ENCODE measurements at regions not wholly inside any gene's neighbourhood (a gene's known extent, or its start where the extent isn't known, plus 50 kb on each side); places are given as distances from the start of the nearest gene placed in this dataset.

DNA sequence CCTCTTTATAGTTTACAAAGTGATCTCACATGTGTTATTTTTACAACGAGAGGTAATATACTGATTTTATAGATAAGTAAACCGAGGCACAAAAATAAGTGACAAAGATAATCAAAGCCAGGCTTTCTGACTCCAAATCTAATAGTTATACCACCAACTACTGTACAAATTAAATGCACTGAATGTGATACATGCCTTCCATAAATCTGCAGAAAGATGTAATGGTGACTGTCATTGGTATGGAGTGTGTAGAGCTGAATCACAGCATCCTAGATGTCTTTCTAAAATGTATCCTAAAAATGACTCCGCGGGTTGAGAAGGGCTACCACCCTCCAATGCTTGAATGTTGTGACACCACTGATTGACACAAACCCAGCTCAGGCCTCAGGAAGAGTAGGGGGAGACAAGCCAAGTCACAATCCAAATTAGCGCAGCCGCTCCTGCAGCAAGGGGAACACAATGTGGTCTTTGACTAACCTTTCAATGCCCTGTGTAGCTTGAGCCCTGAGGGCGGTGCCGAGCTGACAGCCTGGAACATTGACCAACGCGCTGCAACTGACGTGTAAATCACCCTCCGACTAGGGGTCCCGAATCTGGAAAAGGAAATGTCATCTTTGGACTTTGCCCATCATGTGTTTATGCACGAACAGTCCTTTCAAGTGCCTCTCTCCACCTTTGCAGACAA is 136.8 kb downstream of the OLIG3 start:
- ATAC-seq (peak; percentile 54), DNase-seq (ENCODE audit: low spot score) (peak; percentile 54)

DNA sequence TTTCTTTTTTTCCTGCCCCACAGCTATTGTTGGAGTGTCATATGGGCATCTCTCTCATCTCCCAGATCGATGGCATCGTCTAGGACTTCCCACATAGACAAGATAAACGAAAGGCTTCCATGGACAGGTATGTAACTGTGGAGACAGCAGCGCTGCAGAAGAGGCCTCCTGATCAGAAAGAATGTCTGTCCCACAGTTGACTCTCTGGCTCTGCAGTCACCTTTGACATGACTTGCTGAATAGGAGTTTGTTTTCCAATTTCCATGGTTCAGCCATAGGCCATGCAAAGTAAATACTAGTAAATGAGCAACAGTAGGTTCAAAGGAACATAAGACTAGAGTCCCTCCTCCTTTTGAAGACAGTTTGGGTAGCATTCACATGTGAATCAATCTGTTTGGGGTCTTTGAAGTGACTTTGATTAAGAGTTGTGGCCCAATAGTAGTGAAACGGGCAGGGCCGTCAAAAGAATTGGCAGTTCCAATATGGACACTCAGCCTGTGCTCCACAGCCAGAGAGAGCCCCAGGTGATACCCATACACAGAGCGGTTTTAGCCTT is 134.7 kb upstream of the IFNGR1 start:
- peak; percentile 76 for ATAC-seq

DNA sequence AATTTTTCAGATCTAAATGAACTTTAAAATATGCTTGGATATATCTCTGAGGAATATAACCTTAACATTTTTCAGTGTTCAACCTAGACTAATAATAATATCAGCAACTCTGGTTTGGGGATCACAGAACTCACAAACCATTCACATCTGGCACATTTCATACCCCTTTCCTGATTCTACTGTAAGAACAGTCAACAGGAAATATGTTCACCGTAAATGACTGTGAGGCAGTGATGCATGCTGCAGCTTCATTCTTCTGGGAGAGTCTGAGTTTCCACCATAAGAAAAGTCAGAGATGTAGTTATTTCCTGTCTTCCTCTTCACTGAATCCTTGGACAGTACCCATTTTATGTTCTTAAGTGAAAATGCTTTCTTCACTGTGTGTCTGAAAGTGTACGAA is 134.2 kb upstream of the IFNGR1 start:
- DNase-seq (ENCODE audit: low spot score) = no peak
- ATAC-seq = no peak

More for the DNA sequence above, 134.7 kb upstream of the IFNGR1 start:
- DNase-seq (ENCODE audit: low spot score) = peak; percentile 58

DNA sequence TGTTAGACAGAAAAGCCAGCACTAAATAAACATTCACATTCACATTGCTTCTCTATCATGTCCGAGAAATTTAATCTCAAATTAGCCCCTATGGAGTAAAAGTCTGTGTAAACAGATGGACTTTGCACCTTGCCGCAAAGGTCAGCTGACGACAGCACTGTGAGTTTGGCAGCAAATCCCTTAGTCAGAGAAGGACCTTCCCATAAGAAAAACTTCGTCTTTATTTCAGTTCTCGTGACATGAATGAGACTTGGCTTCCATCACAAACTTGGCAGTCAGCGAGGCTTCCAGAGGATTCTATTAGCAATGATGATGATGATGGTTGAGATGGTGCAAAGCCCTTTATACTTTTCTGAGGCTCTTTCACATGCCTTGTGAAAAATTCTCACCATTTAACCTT is 133.7 kb upstream of the IFNGR1 start:
- peak; percentile 45 for ATAC-seq
- DNase-seq (ENCODE audit: low spot score) = peak; percentile 88

DNA sequence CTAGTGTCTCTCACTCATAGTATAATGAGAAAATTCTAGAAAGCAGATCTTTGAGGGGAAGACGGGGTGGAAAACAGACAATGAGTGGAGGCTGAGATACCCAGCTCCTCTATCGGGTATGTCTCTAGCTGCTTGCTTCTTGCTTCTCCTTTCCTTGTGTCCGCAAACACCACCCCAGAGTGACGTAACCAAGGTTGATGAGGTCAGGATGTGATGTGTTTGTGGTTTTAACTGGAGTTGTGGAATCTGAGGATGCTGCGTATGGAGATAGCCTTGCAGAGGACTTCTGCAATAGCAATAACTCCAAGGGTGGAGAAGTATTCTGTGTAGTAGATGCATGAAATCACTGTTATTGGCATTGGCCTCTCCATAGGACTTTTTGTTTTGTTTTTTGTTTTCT is 132.7 kb upstream of the IFNGR1 start:
- ATAC-seq = no peak
- no peak for DNase-seq (ENCODE audit: low spot score)

DNA sequence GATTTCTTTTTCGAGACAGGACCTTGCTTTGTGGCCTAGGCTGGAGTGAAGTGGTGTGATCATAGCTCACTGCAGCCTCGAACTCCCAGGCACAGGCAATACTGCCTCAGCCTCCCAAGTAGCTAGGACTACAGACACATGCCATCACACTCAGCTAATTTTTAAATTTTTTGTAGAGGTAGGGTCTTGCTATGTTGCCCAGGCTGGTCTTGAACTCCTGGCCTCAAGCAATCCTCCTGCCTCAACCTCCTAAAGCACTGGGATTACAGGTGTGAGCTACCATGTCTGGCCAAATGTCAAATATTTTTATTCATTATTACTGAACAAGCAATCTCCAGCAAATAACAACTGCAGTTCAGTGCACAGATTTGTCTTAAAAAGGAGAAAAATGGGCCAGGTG is 131.7 kb upstream of the IFNGR1 start:
- DNase-seq (ENCODE audit: low spot score) (no peak), ATAC-seq (no peak)

DNA sequence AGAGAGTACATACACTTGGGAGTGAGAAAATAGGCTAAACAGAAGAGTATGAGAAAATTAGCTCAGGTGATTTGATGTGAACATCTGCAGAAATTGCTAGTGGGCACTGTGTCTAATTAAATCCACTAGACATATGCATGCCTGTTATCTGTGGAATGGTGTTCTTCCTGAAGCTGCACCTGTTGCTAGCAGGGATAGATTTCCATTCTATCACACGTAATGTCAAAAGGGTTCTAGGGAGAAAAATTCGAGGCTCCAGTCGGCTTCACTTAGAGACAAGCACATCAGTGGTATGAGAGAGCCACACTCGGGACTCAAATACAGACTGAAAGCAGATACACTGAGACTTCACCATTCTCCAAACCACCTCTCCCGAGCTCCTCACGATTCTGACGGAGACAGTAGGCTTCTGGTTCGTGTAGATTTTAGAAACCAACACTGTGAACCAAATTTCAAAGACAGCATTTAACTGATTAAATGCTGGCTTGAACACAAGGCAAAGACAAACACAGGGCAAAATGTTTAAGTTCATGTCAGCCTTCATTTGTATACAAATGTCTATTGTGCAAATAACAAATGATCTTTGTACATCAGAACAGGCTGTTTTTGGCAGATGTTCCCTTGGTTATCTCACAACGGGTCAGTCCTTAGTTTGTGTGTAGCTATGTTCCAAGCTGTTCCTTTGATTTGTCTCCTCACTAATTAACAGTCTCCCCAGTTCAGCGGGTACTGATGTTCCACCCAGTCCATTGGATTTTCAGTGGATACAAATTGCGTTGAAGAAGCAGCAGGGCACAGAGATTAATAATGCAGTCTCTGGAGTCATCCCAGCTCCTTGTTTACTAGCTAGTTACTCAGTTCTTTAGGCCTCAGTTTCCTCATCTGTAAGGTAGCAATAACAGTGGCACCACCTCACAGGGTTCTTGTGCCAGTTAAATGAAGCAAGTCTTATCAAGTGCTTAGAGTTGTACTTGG is 131.0 kb upstream of the IFNGR1 start:
- ATAC-seq (peak; percentile 72), DNase-seq (ENCODE audit: low spot score) (no peak)

DNA sequence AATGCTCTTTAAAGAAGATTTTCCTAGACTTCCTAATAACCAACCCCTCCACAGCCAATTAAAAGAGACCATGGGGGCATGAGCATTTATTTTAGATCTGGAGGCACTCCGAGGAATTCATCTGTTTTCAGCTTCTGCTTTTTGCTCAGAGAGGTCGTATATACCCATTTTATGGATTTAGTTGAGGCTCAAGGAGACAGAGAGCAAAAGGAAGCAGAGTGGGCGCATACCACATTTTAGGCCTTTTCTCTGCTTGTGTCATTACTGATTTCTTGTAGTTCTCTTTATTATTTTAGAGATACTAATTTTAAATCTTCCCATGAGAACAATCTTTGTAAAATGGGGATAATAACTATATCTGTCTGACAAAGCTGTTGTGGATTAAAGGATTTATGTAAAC is 129.6 kb upstream of the IFNGR1 start:
- no peak for DNase-seq (ENCODE audit: low spot score)
- no peak for ATAC-seq

DNA sequence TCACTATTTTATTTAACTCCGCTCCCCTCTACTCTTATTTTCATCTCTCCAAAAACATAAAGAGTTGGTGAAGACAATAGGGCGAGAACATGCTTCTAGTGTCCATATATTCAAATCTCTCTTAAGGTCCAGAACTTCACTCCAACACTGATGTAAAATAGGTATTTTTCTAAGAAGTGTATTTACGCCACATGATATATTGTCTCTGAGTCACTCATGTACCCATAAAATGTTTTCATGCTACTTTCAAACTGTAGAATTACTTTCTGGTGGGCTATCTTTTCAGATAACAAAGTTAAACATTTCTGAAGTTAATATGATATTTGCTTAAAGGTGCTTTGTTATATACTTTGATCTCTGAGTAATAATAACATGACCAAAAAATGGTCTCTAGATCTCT is 124.1 kb upstream of the IFNGR1 start:
- no peak for DNase-seq (ENCODE audit: low spot score)
- ATAC-seq = no peak

DNA sequence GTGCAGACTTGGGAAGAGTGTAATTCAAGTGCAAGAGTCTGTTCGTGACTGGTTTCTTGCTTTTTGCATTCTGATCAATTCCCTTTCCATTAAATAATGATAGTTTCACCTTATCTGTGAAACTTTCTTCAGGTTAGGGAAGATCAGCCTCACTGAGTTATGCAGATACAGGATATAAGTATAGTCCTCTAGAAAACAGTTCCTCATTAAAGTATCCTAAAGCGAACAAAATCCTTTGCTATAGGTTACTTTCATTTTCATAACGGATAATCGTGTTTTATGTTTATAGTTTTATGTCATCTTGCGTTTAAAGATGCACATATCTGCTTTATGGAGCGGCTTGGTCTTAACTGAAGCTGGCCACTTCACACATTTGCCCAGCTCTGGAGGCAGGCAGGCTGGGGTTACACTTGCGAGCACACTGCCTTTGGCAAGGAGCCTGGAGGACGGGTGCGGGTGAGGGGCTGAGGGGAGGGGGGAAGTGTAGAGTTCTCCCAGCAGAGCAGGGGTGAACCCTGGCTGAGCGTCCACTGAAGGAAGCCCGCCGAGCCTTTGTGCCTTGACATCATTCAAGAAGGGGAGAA is 123.5 kb upstream of the IFNGR1 start:
- DNase-seq (ENCODE audit: low spot score) (no peak), ATAC-seq (peak; percentile 42)

DNA sequence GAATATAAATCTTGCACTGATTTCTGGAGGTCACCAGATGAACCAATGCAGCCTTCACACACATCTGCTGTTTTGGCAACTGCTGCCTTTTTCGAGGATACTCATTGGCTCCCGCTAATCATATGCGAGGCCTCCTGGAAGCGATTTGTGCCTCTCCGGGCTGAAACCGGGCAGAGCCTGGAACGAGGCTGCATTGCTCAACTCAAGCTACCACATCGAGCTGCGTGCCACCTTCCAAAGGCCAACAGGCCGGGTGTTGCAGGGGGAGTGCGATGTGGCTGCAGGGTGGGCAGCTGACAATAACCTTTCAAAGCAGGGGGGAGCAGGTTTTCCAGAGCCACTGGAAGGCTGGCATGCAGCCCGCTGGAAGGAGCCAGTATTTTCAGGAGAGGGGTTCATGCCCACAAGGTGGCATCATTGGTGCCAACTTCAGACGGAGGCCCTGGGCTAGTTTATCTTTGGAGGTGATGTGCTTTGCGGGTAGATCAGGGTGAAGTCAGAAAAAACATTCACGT is 122.6 kb upstream of the IFNGR1 start:
- DNase-seq (ENCODE audit: low spot score) = peak; percentile 91
- ATAC-seq = peak; percentile 95

DNA sequence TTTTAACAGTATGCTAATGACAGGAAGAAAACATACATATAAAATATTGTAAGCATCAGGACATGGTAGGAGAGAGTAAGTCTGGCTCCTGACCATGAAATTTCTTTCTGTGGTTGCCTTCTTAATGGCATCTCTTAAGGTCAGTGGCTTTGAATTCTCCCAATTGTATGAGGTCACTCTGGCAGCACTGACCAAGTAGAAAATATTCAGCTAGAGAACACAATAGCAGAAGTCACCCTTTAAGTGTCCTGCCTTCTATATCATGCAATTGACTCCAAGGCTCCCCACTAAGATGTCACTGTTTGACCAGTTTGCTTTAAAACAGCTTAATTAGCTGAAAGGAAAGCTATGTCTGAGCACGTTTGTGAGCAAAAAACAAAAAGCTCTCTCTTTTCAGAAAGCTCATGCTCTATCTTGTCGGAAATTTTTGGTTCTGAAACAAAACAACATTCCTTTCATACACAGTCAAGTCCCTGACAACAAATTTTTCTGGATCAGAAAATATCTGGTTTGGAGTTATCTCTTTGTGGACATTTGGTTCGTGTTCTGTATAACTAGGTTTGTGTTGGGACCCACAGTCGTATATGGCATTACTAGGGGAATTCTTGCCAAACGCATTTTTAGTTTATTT is 120.9 kb upstream of the IFNGR1 start:
- no peak for DNase-seq (ENCODE audit: low spot score)
- ATAC-seq = no peak

DNA sequence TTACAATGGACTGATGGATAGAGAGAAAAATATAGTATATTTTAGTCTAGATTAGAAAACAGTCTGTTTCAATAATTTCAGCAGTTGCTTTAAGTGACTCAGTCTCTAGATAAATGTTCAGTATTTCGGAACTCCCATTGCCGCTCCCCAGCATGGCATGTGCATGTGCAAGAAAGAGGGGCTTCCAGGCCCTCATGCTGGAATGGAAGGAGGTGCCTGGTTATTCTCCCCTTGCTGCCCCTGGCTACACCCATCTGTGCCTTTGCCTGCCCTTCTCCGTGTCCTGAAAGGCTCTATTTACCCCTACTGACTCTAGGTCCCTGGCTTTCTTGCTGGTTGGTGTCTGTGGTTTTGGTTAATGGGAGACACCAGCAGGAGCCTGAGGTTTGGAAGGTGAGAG is 115.7 kb upstream of the IFNGR1 start:
- no peak for DNase-seq (ENCODE audit: low spot score)
- no peak for ATAC-seq

DNA sequence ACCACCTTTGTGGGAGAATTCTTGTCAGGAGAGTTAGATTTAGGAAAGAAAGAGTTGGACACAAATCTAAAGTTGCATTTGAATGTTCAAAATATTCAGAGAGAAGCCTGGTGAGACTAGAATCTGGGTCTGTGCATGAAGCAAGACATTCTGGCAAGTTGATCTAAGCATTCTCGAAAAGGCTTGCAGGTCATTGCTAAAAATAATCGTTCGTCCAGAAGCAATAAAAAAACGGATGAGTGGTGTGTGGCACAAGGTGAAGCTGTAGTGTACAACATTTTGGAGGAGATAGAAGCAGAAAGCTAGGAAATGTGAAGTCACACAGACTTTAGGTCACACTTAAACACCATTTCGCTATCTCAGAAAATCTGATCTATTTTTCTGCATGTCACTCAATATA is 114.9 kb upstream of the IFNGR1 start:
- DNase-seq (ENCODE audit: low spot score) (no peak), ATAC-seq (no peak)

DNA sequence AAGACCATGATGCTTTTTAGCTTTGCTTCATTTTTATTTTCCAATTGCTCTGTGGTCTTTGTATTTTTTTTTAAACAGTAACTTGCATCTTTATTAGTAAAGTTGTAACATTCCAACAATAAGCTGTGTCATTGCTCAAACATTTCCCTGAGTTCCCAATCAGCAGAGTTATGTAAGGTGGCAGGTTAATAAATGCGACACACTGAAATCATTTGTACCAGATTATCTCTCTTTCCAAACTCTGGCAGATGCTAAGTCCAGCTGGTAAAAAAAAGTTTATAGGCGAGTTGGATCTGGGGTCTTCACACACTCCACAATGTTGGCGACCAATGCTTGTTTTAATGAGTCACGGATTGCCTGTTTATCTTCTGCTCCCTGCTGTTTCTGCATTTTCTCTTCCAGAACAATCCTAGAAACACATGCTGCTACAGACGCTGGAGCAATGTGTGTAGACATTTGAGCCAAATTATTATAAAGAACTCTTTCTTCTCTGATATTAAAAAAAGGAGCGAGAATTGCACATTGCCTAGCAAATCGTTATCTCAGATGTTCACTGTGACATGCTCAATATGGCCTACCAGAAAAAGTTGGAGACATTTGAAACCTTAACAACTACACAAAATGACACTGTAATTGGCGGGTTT is 113.6 kb upstream of the IFNGR1 start:
- ATAC-seq (no peak), DNase-seq (ENCODE audit: low spot score) (no peak)

DNA sequence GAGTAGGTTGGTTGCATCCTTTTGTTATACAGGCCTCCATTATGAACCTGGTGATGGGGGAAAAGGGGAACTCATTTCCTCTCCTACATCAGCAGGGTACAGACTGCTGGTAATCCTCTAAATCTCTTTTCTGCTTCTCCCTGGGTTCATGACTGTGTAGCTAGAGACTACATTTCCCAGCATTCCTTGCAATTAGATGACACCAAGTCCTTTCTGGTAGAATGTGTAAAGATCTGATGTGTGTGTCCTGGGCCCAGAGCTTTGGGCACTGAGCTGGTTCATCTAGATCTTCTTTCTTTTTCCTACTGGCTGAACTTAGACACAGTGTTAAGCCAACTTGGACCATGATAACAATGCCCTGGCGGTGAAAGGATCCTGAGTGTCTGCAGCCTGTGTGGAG is 104.7 kb upstream of the IFNGR1 start:
- no peak for DNase-seq (ENCODE audit: low spot score)
- peak; percentile 19 for ATAC-seq

DNA sequence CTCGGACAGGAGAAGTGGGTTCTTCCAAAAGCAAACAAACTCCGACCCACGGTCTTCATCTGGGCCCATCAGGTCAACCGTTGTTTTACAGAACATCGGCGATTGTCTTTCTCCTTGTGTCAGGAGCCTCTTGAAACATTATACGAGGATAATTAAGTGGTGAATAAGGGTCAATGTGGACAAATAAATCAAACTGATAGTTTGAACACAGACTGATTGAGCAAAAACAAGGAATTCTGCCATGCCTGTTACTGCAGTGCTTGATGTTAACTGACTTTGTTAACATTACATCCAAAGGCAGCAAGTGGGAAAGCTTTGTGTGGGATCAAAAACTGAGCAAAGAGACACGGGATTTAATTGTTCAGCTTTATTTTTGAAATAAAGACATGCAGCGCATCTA is 101.1 kb upstream of the IFNGR1 start:
- DNase-seq (ENCODE audit: low spot score) = no peak

DNA sequence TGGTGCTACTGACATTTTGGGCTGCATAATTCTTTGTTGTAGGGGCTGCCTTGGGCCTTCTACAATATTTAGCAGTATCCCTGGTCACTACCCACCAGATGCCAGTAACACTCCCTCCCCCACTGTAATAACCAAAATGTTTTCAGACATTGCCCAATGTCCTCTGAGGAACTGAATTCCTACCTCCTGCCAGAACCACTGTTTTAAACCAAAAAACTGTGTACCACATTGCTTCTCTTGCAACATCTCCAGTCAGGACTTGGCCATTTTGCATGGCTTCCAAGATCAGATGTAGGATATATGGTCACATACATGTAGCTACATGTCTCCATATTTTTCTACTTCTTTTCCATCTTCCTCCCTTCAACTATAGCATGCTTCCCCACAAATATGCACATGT is 97.4 kb upstream of the IFNGR1 start:
- ATAC-seq (no peak), DNase-seq (ENCODE audit: low spot score) (no peak)

More for the DNA sequence above, 101.1 kb upstream of the IFNGR1 start:
- ATAC-seq = no peak

DNA sequence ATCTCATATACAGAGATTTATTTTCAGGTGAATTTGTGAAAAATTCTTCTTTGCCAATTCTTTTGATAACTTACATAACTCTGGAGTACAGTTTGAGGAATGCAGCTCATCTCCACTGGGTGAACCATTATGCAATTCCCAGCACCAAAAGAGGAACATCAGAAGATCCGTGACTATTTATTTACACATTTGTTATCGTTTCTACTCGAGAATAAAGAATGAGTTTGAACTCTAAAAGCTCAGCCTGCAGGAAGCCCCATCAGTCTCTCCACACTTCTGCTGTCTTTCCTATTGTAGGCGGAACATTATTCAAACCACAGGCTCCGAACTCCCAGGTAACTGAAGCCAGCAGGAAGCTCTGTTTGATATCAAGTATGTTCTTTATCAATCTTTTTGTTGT is 95.9 kb upstream of the IFNGR1 start:
- ATAC-seq (peak; percentile 62), DNase-seq (ENCODE audit: low spot score) (no peak)

Data from left lobe of liver (tissue), 2 donors.